ENCODE measurements at regions not wholly inside any gene's neighbourhood (a gene's known extent, or its start where the extent isn't known, plus 50 kb on each side); places are given as distances from the start of the nearest gene placed in this dataset.

GRCh38 chr1:203996126-203996525 is 76.8 kb upstream of the SOX13 start:
- TF ChIP-seq CTCF (conservative IDR thresholded peaks at IDR 0.05; ENCODE audit: low read length), result no peak
- TF ChIP-seq EZH2phosphoT487 (IDR thresholded peaks at IDR 0.05; ENCODE audit: borderline replicate concordance), result no peak
